ENCODE measurements at regions not wholly inside any gene's neighbourhood (a gene's known extent, or its start where the extent isn't known, plus 50 kb on each side); places are given as distances from the start of the nearest gene placed in this dataset.

DNA sequence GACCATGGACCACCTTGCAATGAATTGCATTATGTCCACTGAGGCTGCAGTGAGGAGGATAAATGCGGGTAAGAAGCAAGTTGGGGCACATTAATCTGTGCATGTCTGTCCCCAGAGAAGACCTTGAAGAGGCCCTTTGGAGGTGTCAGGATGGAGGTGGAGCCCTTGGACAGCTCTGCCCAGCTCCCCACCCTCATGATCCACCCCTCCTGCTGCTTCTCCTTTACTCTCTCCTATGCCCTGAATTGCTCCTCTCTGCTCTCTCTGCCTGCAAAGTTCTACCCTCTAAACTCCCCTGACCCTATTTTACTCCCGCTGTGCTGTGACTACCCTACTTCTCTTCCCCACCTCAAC lies 292.4 kb upstream of the USP24 start:
- no peak for DNase-seq

DNA sequence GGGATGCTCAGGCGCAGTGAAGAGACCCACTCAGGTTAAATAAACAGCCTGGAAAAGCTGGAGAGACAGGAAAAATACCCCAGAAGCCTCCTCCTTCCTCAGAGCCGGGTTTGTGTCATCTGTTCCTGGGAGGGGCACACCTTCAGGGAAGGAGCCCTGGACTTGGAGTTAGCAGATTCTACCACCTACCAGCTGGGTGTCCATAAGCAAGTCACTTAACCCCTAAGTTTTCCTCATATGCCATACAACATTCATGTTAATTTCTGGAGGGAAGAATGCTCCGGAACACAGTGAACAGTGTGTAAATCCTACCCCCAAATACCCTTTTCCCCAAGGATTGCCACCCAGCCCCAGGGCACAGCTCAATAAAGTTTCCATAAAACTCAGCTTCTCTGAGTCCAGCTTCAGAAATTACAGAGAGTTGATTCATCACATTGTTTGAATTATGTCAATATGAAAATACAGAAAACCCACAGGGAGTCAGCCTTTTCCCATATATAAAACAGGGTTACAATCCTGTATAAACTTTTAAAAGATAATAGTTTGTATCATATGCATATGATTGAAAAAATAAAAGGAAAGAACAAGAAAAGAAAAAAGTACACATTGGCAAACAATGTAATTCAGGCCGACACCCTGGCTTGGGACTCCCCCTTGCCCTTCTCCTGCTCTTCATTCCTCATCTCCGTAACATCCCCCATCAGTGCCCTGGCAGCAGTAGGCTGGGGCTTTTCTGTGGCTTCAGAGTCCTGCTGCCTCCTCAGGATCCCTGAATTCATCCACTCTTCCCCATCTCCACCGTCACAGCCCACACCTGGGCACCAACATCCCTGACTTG lies 291.8 kb upstream of the USP24 start:
- no peak for DNase-seq

DNA sequence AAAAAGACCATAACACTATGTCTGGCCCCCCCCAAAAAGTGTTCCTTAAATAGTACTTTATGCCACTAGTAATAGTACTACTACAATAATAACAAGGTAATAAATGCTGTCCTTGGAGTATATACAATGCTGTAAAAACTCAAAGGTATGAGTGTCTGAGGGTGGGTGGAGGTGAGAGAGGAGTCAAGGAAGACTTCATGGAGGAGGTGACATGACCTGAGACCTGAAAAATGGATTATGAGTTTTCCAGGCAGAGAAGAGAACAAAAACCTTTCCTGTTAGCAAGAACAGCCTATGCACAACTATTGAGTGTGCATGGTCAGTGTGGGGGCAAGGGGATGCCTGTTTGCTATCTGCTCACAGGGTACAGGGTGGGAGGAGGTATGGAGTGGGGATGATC lies 290.2 kb upstream of the USP24 start:
- no peak for DNase-seq

DNA sequence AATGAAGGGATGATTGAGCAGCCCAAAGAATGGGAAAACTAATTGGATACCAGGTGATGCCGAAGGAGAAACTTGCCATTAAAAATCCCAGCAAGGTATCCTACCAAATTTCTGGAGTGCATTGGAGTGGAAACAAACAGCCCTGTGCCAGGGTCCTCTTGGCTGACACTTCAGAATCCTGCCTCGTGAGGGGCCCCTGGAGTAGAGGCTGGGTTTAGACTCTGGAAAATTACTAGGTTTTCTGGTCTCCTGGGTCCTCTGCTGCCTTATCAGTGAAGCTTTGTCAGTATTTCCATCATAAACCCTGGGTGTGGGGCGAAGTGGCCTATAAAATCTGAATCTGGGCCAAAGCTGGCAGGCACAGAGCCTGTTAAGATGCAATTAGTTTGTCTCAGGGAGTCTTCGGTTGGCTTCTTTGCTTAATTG lies 289.2 kb upstream of the USP24 start:
- DNase-seq = no peak

DNA sequence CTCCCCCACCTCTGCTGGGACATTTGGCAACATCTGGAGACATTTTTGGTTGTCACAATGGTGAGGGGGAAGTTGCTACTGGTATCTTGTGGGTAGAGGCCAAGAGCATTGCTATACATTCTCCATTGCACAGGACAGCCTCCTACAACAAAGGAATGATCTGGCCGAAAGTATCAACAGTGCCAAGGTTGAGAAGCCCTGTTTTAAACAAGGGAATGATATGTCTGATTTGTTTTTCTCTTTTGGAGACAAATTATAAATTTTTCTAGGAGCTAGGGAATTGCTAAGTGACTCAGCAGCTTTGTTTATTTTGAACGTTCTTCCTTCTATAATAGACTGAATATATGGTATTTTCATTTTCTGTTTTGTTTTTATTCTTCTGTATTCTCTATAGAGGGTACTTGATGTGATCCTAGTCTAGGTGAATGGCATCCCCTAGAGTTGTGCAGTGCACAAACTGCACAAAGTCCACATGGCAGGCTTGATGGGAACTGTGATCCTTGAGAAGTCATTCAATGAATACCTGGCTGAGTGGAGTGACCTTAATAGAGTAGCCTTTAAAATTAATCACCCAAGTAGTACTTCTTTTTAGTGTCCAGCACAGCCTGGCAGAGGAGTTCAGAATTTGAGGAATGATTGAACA lies 288.6 kb upstream of the USP24 start:
- no peak for DNase-seq

DNA sequence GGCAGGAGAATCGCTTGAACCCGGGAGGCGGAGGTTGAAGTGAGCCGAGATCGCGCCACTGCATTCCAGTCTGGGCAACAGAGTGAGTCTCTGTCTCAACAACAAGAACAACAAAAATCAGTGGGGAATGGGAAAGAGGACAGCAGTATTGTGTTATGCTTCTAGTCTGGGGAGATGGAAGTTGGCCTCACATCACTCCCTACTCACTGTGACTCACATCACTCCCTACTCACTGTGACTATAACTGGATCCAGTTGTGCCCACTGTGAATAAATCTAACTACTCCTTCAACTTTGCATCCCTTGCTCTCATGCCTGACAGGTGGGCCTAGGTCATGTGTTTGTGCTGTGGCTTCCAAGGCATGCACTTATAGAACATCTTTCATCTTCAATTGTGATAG lies 285.4 kb upstream of the USP24 start:
- no peak for DNase-seq

DNA sequence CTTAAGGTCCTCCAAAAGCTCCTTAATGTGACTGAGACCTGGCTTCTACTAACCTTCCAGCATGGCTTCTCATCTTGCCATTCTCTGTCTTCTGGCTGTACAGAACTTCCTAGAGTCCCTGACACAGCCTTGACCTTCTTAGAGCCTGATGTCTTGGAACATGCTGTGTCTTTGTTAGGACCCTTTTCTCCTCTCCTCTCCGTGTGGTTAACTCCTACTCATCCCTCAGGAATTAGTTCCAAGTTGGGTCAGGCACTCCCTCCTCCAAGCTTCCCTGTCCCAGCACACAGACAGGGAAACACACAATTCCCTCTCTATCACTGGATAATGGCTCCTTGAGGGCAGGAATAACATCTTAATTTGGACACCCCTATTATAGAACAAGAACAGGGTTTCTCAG lies 275.4 kb upstream of the USP24 start:
- DNase-seq = no peak

DNA sequence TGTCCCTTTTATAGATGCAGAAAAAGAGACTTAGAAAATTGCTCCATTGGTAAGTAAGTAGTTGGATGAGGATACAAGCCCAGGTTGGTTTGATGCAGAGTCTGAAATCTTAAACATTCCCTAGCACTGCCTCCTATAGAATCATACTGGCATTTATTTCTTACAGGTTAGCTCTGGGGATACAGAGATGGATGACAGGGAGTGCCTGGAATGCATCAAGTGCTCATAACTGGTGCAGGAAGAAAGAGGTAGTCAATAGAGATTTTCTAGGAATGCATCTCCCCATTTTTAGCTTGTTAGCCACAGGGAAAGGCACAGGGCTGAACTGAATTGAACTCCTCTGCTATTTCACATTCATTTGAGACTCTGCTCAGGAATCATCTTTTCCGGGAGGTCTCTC lies 269.0 kb upstream of the USP24 start:
- DNase-seq = no peak

DNA sequence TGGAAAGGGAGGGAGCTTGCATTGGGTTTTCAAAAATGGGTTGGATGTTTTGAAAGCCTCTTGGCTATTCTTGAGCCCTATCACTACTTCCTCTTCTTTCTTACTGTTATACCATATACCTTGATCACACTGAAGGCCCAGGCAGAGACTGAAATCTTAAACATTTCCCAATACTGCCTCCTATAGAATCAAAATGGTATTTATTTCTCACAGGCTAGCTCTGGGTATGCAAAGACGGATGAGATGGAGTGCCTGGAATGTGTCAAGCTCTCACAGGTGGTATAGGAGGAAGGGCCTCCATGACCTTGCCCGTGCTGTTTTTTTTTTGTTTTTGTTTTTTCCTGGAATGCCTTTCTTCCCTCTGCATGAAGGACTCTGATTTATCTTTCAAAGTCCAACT lies 268.4 kb upstream of the USP24 start:
- no peak for DNase-seq

DNA sequence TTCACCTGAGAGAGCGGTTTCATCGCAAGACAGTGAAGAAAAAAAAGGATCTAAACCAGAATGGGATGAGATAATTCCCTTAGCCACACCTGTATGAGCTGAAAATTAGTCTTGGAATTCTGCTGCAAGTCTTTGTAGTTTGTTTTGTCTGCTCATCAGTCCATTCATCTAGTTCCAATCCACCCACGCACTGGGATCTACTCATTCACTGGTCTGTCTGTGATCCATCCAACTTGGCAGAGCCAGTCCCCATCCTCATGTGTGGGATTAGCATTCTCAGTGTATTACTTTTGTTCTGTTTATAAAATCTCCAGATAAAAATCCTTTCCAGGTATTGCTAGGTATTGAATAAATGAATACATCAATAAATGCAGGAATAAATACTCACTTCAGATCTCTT lies 266.5 kb upstream of the USP24 start:
- DNase-seq = no peak

DNA sequence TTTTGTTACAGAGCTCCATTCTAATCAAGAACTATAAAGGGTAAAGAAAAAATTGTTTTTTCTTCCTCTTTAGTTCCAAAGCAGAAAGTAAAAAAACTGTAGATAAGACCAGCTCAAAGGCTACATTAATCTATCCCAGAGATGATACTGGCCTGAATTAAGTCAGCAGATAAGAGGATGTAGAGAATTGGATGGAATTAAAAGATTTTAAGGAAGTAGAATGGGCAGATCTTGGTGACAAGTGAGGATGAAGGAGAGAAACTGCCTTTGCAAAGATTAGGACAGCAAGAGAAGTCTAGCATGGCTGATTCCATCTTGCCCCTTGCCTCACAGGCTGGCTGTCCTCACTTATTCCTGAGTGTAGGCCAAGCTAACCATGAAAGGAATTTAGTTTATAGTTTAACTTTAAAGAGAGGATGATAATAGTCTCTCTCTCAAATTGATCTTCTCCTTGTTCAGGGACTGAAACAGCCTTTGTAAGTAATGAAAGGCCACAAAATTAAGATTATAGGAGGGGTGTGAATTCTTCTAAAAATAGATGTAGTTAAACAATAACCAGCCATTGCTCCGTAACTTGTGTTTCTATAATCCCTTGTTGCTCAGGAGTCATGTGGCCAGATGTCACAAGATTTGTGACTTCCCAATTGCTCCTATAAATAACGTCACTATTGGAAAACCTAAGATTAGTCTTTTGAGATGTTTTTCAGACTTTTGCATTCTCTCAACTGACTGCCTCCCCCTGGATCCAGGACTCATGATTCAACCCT lies 265.0 kb upstream of the USP24 start:
- no peak for DNase-seq

DNA sequence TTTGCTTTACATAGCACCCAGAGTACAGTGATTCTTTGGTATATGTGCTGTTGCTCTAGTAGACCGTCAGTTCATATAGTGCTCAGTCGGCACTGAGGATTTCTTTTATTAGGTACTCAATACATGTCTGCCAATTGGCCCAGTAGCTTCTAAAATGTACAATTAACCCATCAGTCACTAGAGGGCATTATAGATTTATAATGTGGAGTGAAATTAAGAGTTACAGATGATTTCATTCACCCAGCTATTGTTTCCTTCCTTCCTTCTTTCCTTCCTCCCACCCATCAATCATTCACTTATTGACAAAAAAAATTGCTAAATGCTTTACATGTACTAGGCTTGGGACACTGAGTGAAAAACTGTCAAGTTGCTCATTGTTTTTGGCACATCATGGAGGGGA lies 263.6 kb upstream of the USP24 start:
- DNase-seq = no peak

DNA sequence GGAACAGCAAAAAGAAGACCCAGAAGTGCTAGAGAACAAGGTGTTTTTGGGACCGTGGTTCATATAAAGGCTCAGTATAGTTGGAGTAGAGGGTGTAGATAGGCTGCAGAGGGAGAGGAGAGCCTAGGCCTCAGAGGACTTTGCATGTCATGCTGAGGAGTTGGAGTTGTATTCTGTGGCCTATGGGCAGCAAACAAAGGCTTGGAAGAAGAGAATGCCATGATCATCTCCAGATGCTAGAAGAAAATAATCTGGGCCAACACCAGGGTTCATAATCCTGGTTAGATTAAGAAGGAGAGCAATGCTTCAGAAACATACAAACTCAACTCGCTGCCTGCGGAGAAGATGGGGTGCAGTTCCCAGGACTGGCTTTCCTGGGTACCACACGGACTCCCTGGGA lies 262.8 kb upstream of the USP24 start:
- no peak for DNase-seq

DNA sequence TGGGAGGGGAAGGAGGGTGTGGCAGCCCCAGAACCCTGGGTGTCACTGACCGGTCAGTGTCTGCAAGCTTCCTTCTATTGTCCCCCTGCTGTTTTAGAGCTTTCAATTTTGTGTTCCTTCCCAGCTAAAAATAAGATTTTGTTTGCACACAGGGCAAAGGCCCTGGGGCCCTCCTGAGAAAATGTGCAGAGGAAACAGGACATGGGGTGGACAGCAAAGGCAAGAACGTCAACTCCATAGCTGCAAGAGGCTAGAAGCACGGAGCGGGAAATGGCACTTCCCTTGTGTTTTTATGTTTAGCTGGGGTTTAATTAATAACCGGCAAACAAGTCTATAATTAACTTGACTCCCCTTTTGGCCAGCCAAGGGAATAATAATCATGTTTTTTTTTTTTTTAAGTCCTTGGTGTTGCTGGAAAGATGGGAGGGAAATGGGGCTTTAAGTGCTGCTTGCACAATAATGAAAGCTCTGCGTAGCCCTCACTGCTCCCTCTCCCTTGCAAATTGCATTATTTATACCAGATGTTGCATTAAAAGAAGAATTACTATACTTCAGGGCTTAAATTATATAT lies 261.4 kb upstream of the USP24 start:
- no peak for DNase-seq

DNA sequence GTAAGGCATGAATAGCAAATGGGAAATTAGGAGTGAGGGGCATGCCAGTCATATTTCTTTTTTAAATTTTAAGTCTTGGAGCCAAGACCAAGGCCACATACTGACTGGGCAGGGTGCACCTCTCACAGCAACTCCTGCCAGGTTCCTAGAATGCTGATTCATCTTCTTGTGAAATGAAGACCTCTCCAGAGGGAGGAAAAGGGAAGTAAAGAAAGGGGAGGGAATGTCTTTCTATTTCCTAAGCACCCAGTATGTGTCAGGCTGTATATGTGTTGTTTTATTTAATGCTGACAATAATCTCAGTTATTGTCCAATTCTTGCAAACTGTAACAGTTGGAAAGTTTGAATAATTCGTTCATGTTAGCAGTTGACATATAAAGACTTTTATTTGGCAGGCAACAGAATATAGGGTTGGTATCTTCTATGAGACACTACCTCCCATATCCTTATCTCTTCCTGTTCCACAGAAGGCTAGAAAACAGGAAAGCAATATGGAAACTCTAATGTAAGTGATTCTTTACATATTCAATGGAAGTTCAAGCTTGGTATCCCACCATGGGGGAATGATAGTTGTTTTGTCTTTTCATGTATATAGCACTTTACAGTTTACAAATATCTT lies 259.1 kb upstream of the USP24 start:
- no peak for DNase-seq

DNA sequence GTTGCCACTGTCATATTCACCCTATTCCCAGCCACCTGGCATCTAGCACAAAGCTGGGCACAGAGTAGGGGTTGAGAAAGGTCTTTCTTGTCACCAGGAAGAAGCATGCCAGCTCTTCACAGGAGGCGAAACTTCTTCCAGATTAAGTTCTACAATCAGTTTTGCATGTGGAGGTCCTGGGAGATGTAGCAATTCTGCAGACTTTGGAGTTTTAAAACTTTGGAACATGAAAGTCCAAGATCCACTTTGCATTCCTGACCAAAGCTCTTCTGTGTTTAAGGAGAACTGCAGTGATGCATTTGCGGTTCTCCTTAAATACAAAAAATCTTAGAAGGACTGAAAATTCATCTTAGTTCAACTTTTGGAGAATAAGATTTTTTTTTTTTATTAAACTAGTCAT lies 258.5 kb upstream of the USP24 start:
- DNase-seq = no peak

DNA sequence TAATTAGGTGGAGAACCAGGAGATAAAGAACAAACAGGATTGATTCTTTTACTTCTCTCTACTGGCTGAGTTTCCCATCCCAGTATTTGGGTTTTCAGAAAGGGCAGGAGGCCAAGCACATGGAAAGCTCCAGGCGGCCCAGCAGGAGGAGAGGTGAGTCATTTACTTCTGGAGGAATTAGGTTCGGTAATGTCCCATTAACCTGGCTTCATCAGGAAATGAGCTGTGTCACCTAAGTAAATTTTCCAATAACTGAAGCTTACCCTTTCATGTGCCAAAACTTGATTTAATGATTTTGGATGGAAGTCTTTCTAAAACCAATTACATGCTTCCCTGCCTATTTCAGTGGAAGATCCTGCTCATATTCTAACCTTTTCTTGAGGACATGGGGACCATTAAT lies 257.6 kb upstream of the USP24 start:
- DNase-seq = no peak

DNA sequence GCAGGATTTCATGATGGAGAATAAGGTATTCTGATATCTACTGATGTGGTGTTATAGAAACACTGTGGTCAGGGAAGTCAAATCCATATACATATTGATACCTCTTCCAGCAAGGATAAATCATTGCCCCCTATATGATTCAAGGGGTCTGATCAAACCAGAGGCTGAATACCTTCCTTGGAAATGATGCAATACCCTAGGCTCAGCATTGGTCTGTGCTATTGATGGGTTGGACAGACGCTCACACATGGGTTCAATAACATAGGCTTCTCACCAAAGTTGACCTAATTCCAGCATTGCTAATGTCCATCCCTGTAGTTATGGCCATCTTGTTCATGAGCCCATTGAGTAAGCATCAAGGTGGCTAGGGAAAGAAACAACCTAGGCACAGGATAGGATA lies 257.0 kb upstream of the USP24 start:
- DNase-seq = no peak

DNA sequence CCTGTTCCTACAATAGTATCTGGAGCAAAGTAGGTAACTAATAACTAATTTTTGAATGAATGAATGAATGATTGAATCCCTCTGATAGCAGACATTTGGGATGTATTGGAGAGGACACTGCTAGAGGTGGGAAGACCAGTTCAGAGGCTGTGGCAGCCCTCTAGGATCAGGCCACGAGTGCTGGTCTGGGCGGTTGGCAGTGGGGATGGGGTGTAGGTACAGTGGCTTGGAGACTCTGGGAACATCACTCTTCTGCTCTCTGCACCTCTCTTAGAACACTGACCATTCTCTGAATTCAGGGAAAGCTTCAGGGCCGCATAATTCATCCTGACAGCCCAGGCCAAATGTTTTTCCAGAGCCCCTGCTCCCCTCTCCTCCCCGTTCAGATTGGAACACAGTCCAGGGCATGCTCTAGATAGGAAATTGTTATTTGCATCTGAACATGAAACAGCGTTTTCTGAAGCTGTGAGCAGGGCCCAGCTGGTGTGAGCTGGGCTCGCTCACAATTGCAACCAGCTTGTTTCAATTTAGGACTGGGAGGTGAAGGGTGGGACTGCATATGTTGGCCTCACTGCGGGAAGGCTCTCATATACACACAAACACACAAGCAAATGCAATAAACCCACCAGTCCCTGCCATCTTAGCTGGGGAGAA lies 253.1 kb upstream of the USP24 start:
- DNase-seq = no peak

DNA sequence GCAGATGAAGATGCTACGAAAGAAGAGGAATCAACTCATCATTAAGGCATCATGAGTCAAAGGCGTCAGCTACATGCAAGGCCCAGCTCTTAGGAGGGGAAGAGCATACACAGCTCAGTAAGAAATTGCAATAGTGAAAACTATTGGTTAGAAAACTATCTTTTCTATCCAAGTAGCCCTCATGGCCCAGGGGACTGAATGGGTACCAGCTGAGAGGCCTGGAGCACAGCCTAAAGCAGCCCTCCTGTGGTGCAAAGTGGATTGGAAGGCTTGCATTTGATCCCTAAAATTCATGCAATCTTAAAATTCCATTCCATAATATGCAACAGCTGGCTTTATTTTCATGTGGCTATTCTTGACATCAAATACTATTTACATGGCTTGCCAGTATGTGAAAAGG lies 251.8 kb upstream of the USP24 start:
- no peak for DNase-seq

DNA sequence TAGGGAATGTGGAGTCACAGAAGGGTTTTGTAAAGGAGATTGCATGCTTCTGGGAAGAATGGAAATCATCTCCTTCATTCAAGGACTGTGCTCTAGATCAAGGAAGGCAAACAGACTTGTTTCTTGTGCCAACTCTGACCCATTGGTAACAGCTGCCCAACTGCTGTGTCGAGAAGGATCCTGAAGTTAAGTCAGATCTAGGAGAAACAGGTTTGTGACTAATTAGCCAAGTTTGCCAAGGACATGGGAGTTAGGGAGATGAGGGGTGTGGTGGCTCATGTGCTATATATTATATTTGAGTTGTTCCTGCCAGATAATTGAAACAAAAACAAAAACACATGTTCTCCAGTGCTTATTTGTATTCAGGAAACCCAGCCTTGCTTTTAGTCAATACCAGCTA lies 251.2 kb upstream of the USP24 start:
- no peak for DNase-seq

DNA sequence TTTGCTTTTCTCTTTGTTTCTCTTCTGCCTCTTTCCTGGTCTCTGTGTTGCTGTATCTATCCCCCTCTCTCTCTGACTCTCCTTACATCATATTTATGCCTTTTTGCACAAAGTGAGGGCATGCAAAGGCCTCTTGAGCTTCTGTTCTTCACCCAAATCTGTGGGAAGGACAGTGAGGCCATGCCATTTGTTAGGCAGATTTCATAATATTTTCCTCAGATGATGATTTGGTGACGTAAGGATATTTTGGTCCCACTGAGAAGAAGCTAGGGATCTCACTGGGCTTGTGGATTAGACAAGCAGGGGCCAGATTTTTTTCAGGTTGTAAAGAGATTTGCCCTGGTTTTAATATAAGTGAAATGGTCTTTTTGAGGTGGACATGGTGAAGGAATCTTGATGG lies 249.4 kb upstream of the USP24 start:
- no peak for DNase-seq

All from GDM1 (cell line).